ENCODE measurements at regions not wholly inside any gene's neighbourhood (a gene's known extent, or its start where the extent isn't known, plus 50 kb on each side); places are given as distances from the start of the nearest gene placed in this dataset.

DNA sequence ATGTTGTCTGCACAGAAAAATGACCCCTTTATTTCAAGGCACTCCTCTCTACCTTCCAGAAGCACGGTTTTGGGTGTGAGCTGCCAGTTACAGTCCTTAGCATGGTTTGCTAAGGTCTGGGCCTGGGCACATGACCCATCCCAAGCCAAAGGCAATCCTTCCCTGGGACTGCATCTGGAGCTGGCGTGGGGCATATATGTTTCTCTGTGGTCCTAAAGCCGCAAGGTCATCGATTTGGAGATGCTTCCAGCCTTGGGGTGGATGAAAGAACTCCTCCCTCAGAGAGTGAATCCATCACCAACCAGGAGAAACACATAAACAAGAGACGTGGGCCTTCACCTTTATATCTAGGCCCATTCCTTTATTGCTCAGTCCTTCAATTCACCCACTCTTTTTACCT, 50.1 kb upstream of the IGFBP3 start:
- no peak for DNase-seq (ENCODE audit: low read depth)
- H3K4me3 ChIP-seq (ENCODE audit: low read depth, low read length) = no peak overlapping the region
- TF ChIP-seq, protein P1, sequence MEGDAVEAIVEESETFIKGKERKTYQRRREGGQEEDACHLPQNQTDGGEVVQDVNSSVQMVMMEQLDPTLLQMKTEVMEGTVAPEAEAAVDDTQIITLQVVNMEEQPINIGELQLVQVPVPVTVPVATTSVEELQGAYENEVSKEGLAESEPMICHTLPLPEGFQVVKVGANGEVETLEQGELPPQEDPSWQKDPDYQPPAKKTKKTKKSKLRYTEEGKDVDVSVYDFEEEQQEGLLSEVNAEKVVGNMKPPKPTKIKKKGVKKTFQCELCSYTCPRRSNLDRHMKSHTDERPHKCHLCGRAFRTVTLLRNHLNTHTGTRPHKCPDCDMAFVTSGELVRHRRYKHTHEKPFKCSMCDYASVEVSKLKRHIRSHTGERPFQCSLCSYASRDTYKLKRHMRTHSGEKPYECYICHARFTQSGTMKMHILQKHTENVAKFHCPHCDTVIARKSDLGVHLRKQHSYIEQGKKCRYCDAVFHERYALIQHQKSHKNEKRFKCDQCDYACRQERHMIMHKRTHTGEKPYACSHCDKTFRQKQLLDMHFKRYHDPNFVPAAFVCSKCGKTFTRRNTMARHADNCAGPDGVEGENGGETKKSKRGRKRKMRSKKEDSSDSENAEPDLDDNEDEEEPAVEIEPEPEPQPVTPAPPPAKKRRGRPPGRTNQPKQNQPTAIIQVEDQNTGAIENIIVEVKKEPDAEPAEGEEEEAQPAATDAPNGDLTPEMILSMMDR (conservative IDR thresholded peaks at IDR 0.05; ENCODE audit: low read depth, low read length) = no peak
